Neuronal stem cell (in vitro differentiated cells): ENCODE measurements at regions not wholly inside any gene's neighbourhood (a gene's known extent, or its start where the extent isn't known, plus 50 kb on each side); places are given as distances from the start of the nearest gene placed in this dataset.

Experiments used
- DNase-seq: peaks from one replicate; pipeline ENCODE4 v3.0.0-alpha.2; 2013; ENCODE audit warnings: low spot score
- H2AFZ ChIP-seq: one replicate; pipeline ENCODE4 v1.6.1; 2013; ENCODE audit warnings: mild to moderate bottlenecking, low read length, inconsistent platforms
- H2AK5ac ChIP-seq: 2 replicates; pipeline ENCODE4 v1.6.1; 2013; ENCODE audit warnings: low read depth, mild to moderate bottlenecking, inconsistent platforms, low read length, moderate library complexity, mixed read lengths
- H2BK120ac ChIP-seq: 2 replicates; pipeline ENCODE4 v1.6.1; 2013; ENCODE audit warnings: low read depth, mild to moderate bottlenecking, inconsistent platforms, low read length, moderate library complexity, mixed read lengths
- H2BK12ac ChIP-seq: one replicate; pipeline ENCODE4 v1.6.1; 2013; ENCODE audit warnings: low read length, inconsistent platforms
- H2BK15ac ChIP-seq: 2 replicates; pipeline ENCODE4 v1.6.1; 2013; ENCODE audit warnings: mild to moderate bottlenecking, low read length, inconsistent platforms, mixed read lengths
- H2BK5ac ChIP-seq: one replicate; pipeline ENCODE4 v1.6.1; 2013; ENCODE audit warnings: inconsistent platforms, mild to moderate bottlenecking, low read length, moderate library complexity
- H3K14ac ChIP-seq: one replicate; pipeline ENCODE4 v1.6.1; 2013; ENCODE audit warnings: low read length, inconsistent platforms
- H3K18ac ChIP-seq: 2 replicates; pipeline ENCODE4 v1.6.1; 2013; ENCODE audit warnings: low read length, inconsistent platforms
- H3K23ac ChIP-seq: 2 replicates; pipeline ENCODE4 v1.6.1; 2013; ENCODE audit warnings: low read depth, mild to moderate bottlenecking, mixed read lengths, low read length, inconsistent platforms; ENCODE audit not compliant: poor library complexity
- H3K27ac ChIP-seq: replicated peaks from 3 replicates; pipeline ENCODE4 v1.5.1; 2013; ENCODE audit warnings: low read length, inconsistent platforms
- H3K27me3 ChIP-seq, 3 experiments: 2 replicates each; pipeline ENCODE4 v1.6.1; 2013; ENCODE audit warnings: low read length in 3 of 3, mild to moderate bottlenecking in 2 of 3, inconsistent platforms in 1 of 3, low read depth in 1 of 3, mixed read lengths in 1 of 3, moderate library complexity in 1 of 3; ENCODE audit not compliant: control insufficient read depth in 3 of 3, insufficient read depth in 3 of 3
- H3K36me3 ChIP-seq, 2 donors: replicated peaks in 1 of 2; 2 replicates each; pipeline ENCODE4 v1.6.1; 2013; ENCODE audit warnings: low read length in 2 of 2; ENCODE audit not compliant: control insufficient read depth in 2 of 2, insufficient read depth in 2 of 2
- H3K4ac ChIP-seq: 2 replicates; pipeline ENCODE4 v1.6.1; 2013; ENCODE audit warnings: inconsistent platforms, mild to moderate bottlenecking, low read length, moderate library complexity
- H3K4me1 ChIP-seq, 2 donors: 1 replicate in 1 of 2; 2 replicates in 1 of 2; pipeline ENCODE4 v1.6.1; 2013; ENCODE audit warnings: low read length in 2 of 2, low read depth in 1 of 2; ENCODE audit not compliant: control insufficient read depth in 2 of 2, insufficient read depth in 1 of 2
- H3K4me2 ChIP-seq: one replicate; pipeline ENCODE4 v1.6.1; 2013; ENCODE audit warnings: mild to moderate bottlenecking, low read length, inconsistent platforms; ENCODE audit not compliant: insufficient read depth, poor library complexity, severe bottlenecking
- H3K4me3 ChIP-seq, 2 donors: 2 replicates each; pipeline ENCODE4 v1.5.1; 2013; ENCODE audit warnings: low read length in 2 of 2, mild to moderate bottlenecking in 2 of 2, inconsistent platforms in 1 of 2, moderate library complexity in 1 of 2
- H3K79me1 ChIP-seq: one replicate; pipeline ENCODE4 v1.6.1; 2013; ENCODE audit warnings: low read depth, mild to moderate bottlenecking, inconsistent platforms, low read length, moderate library complexity
- H3K9ac ChIP-seq: one replicate; pipeline ENCODE4 v1.6.1; 2013; ENCODE audit warnings: mild to moderate bottlenecking, low read depth, low read length, inconsistent platforms; ENCODE audit not compliant: poor library complexity
- H3K9me3 ChIP-seq, 2 donors: replicated peaks in 1 of 2; 2 replicates each; pipeline versions ENCODE3 to v1.6.1; 2013; ENCODE audit warnings: low read length in 2 of 2, mild to moderate bottlenecking in 2 of 2, inconsistent platforms in 1 of 2, low read depth in 1 of 2, mixed read lengths in 1 of 2, moderate library complexity in 1 of 2; ENCODE audit not compliant: control insufficient read depth in 2 of 2, insufficient read depth in 1 of 2
- H4K8ac ChIP-seq: one replicate; pipeline ENCODE4 v1.6.1; 2013; ENCODE audit warnings: low read depth, mild to moderate bottlenecking, inconsistent platforms, low read length, moderate library complexity
- H4K91ac ChIP-seq: one replicate; pipeline ENCODE4 v1.6.1; 2013; ENCODE audit warnings: low read length, low read depth, mild to moderate bottlenecking, inconsistent platforms; ENCODE audit not compliant: poor library complexity
- WGBS, 2 donors: extraction: QIAGEN DNeasy Blood & Tissue Kit; methylation state at CpG; one replicate each; pipeline ENCODE4 v1.1.7; 2013; ENCODE audit warnings: missing lambda C conversion rate in 2 of 2, mixed read lengths in 1 of 2; ENCODE audit not compliant: insufficient read length in 2 of 2, insufficient replicate concordance in 1 of 2; ENCODE audit errors: extremely low coverage in 2 of 2; 5-methylcytosine and 5-hydroxymethylcytosine counted together

GRCh38 chr3:194810076-194810475 is 124.4 kb downstream of the FAM43A start:
- Histone ChIP-seq H3K4me1 (no peaks in the 10 kb centered on the region), H3K36me3 (no peaks in the 10 kb centered on the region), H2BK120ac (no peak overlapping the region), H3K9me3 (no peaks in the 10 kb centered on the region), H2BK15ac (no peak overlapping the region), H4K91ac (no peak overlapping the region), H2BK12ac (no peak overlapping the region), H3K14ac (no peak overlapping the region), H2BK5ac (no peak overlapping the region), H3K27ac (no peak overlapping the region), H3K79me1 (no peaks in the 10 kb centered on the region), H3K4ac (no peak overlapping the region), H2AK5ac (no peak overlapping the region), H3K18ac (no peak overlapping the region), H3K23ac (no peak overlapping the region), H2AFZ (no peak overlapping the region), H4K8ac (no peak overlapping the region), H3K27me3 (peaks cover 0 to 31% (median 0%) of the 10 kb centered on the region in 3 experiments), H3K9ac (no peak overlapping the region), H3K4me3 (no peak overlapping the region), H3K4me2 (no peak overlapping the region)
- no peak for DNase-seq
- WGBS, 2 donors, result no CpG with 5 or more reads among the region's 4 CpGs

GRCh38 chr3:194811118-194811517 is 125.4 kb downstream of the FAM43A start:
- no peaks in the 10 kb centered on the region for H3K4me1 ChIP-seq
- H2BK120ac ChIP-seq, result no peak overlapping the region
- no peak overlapping the region for H2BK5ac ChIP-seq
- H3K4ac ChIP-seq, result no peak overlapping the region
- H3K9ac ChIP-seq, result no peak overlapping the region
- DNase-seq, result no peak
- no peak overlapping the region for H3K18ac ChIP-seq
- no peak overlapping the region for H2AFZ ChIP-seq
- H3K14ac ChIP-seq, result no peak overlapping the region
- no peak overlapping the region for H2BK15ac ChIP-seq
- no peak overlapping the region for H2AK5ac ChIP-seq
- H3K4me2 ChIP-seq, result no peak overlapping the region
- peaks cover 0 to 26% (median 0%) of the 10 kb centered on the region in 3 experiments for H3K27me3 ChIP-seq
- H2BK12ac ChIP-seq, result no peak overlapping the region
- H3K23ac ChIP-seq, result no peak overlapping the region
- H3K27ac ChIP-seq, result no peak overlapping the region
- no peak overlapping the region for H3K4me3 ChIP-seq
- no peaks in the 10 kb centered on the region for H3K9me3 ChIP-seq
- H3K36me3 ChIP-seq, result no peaks in the 10 kb centered on the region
- no peaks in the 10 kb centered on the region for H3K79me1 ChIP-seq
- H4K8ac ChIP-seq, result no peak overlapping the region
- no peak overlapping the region for H4K91ac ChIP-seq
- WGBS, 2 donors, result no CpG with 5 or more reads among the region's 9 CpGs

DNA sequence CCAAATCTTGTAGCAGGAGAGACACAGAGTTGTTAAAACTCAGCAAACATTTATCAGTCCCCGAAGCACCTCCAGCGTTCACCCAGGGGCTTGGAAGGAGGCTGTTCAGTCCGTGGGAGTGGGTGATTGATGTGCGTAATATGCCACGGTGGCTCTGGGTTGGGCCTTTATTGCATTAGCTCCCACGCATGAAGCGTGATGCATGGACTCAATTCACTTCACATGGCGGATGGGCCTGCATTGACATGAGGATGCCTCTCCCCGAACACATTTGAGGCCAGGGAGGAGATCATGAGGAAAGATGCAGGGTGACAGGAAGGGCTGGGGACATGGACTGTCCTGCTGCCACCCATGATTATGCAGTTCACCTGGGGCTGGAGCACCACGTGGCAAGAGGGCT is 126.5 kb downstream of the FAM43A start:
- Histone ChIP-seq H3K79me1 (no peaks in the 10 kb centered on the region), H3K23ac (no peak overlapping the region), H3K18ac (no peak overlapping the region), H2AFZ (no peak overlapping the region), H4K8ac (no peak overlapping the region), H3K27me3 (peaks cover 0 to 28% (median 0%) of the 10 kb centered on the region in 3 experiments), H3K4me2 (no peak overlapping the region), H3K9ac (no peak overlapping the region), H2BK15ac (no peak overlapping the region), H3K4me1 (no peaks in the 10 kb centered on the region), H3K14ac (no peak overlapping the region), H2AK5ac (no peak overlapping the region), H3K9me3 (no peaks in the 10 kb centered on the region), H3K4ac (no peak overlapping the region), H3K4me3 (no peak overlapping the region), H2BK120ac (no peak overlapping the region), H2BK12ac (no peak overlapping the region), H2BK5ac (no peak overlapping the region), H4K91ac (no peak overlapping the region), H3K27ac (no peak overlapping the region), H3K36me3 (no peaks in the 10 kb centered on the region)
- no peak for DNase-seq
- no CpG with 5 or more reads among the region's 10 CpGs for WGBS, 2 donors

- Histone ChIP-seq H3K9ac (no peak overlapping the region), H4K91ac (no peak overlapping the region), H2BK15ac (no peak overlapping the region), H3K14ac (no peak overlapping the region), H2AFZ (no peak overlapping the region), H3K23ac (no peak overlapping the region), H3K4ac (no peak overlapping the region), H3K4me2 (no peak overlapping the region), H3K36me3 (no peaks in the 10 kb centered on the region), H3K27me3 (peaks cover 0 to 35% (median 0%) of the 10 kb centered on the region in 3 experiments), H2BK120ac (no peak overlapping the region), H3K27ac (no peak overlapping the region), H2AK5ac (no peak overlapping the region), H3K4me3 (no peak overlapping the region), H2BK12ac (no peak overlapping the region), H2BK5ac (no peak overlapping the region), H3K79me1 (no peaks in the 10 kb centered on the region), H3K18ac (no peak overlapping the region), H3K4me1 (no peaks in the 10 kb centered on the region), H4K8ac (no peak overlapping the region), H3K9me3 (no peaks in the 10 kb centered on the region)
- DNase-seq, result no peak
- no CpG with 5 or more reads among the region's 5 CpGs for WGBS, 2 donors
Observed at GRCh38 chr3:194814878-194815357, 129.2 kb downstream of the FAM43A start.
